ENCODE measurements at regions not wholly inside any gene's neighbourhood (a gene's known extent, or its start where the extent isn't known, plus 50 kb on each side); places are given as distances from the start of the nearest gene placed in this dataset.

DNA sequence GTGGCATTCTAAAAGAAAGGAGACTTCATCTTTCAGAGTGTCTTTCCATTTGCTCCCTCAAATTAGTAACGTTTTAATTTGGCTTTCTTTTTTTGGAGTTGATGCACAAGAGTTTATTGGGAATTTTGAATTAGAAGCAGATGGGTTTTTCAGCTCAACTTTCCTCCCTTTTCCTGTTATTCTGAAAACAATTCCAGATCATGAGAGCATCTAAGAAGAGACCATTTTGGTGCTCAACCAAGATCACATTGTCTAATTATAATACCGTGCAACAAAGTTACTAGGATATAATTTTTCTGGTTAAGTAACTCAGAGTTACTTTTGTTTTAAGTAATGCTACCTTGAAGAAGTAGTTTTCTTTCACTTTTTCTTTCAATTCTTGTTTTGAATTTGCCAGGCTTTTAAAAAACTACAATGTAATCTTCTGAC lies 396.6 kb upstream of the KLF6 start:
- FAIRE-seq (no peak), ATAC-seq (no peak)
- intact Hi-C loops (cut with micrococcal nuclease), result no loop called here

DNA sequence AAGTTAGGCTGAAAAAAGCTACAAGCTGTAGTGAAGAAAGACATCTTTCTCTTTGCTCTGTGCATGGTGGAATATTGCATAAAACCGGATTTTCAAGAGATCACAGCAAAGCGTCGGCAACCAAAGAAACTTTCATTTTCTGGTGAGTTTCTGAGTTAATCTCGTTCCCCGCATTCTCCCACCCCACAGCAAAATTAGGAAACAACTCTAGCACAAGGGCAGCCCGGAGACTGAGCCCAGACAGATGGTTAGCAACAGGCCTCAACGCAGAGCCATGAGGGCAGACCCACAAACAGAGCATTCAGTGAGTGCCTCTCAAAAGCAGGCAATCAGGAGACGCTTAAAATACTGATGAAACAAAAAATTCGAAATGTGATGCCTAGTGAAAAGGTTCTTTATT lies 396.1 kb upstream of the KLF6 start:
- intact Hi-C loops (cut with micrococcal nuclease), result no loop called here
- H3K9ac ChIP-seq (ENCODE audit: insufficient read depth in 1 of 2, low read depth in 2 of 2, low read length in 2 of 2), result no peak overlapping the region
- no peak overlapping the region for H3K4me2 ChIP-seq (ENCODE audit: insufficient read depth, low read length)
- ATAC-seq (no peak), DNase-seq (ENCODE audit: extremely low read depth in 1 of 4, low spot score in 3 of 4) (no peak), FAIRE-seq (no peak)
- H3K36me3 ChIP-seq (ENCODE audit: control insufficient read depth, insufficient read depth, low read length), result no peaks in the 10 kb centered on the region
- peaks cover 5 to 15% of the 10 kb centered on the region in 2 experiments; a peak in 4 of 5 replicates for H3K27me3 ChIP-seq (ENCODE audit: control insufficient read depth in 2 of 2, insufficient read depth in 2 of 2, low read length in 2 of 2)
- BruUV-seq (replicated peaks), result no TSS peak
- H3K4me1 ChIP-seq (replicated peaks in 1 of 2; ENCODE audit: control insufficient read depth in 2 of 2, insufficient read depth in 2 of 2, low read length in 2 of 2), result no peaks in the 10 kb centered on the region
- no peak overlapping the region for H3K27ac ChIP-seq (ENCODE audit: extremely low read depth, low read depth, low read length)
- H3K9me3 ChIP-seq (replicated peaks; ENCODE audit: control insufficient read depth, insufficient read depth, low read depth, low read length), result no peaks in the 10 kb centered on the region
- no peak overlapping the region for H2AFZ ChIP-seq (ENCODE audit: low read depth, low read length)
- H3K79me2 ChIP-seq (ENCODE audit: control insufficient read depth, insufficient read depth, low read length), result no peaks in the 10 kb centered on the region
- POLR2A ChIA-PET, result no interaction called here
- in situ Hi-C loops (cut with MboI), result no loop called here
- H4K20me1 ChIP-seq (replicated peaks; ENCODE audit: control insufficient read depth, insufficient read depth, low read length), result no peaks in the 10 kb centered on the region
- 3% methylated on average over 9 of the region's 9 CpGs for WGBS (ENCODE audit: insufficient coverage, low coverage, missing lambda C conversion rate)
- no peaks in the 10 kb centered on the region for H3K9me1 ChIP-seq (ENCODE audit: control insufficient read depth, insufficient read depth, low read length)
- CTCF ChIA-PET (ENCODE audit: low intra/inter-chr PET ratio), result no interaction called here
- no peak overlapping the region for H3K4me3 ChIP-seq
- TF ChIP-seq ZNF436 (CRISPR knock-in tag; IDR thresholded peaks at IDR 0.05), result no peak
- no peak for TF ChIP-seq U2AF1 (optimal IDR thresholded peaks at IDR 0.05; ENCODE audit: low read depth, low read length)
- TF ChIP-seq DIDO1 (tag; IDR thresholded peaks at IDR 0.05; ENCODE audit: low read depth), result no peak
- no peak for TF ChIP-seq ZNF644 (tag; IDR thresholded peaks at IDR 0.05; ENCODE audit: low read depth)
- TF ChIP-seq POLR3G (IDR thresholded peaks at IDR 0.05; ENCODE audit: extremely low read depth, insufficient read length, insufficient replicate concordance), result no peak
- no peak for TF ChIP-seq ZNF24 (IDR thresholded peaks at IDR 0.05)
- TF ChIP-seq RBM17 (IDR thresholded peaks at IDR 0.05; ENCODE audit: borderline replicate concordance, low read depth, low read length), result no peak
- TF ChIP-seq SMAD3 (CRISPR knock-in tag; conservative IDR thresholded peaks at IDR 0.05), result no peak
- TF ChIP-seq, protein P1, sequence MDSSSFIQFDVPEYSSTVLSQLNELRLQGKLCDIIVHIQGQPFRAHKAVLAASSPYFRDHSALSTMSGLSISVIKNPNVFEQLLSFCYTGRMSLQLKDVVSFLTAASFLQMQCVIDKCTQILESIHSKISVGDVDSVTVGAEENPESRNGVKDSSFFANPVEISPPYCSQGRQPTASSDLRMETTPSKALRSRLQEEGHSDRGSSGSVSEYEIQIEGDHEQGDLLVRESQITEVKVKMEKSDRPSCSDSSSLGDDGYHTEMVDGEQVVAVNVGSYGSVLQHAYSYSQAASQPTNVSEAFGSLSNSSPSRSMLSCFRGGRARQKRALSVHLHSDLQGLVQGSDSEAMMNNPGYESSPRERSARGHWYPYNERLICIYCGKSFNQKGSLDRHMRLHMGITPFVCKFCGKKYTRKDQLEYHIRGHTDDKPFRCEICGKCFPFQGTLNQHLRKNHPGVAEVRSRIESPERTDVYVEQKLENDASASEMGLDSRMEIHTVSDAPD (CRISPR knock-in tag; IDR thresholded peaks at IDR 0.05), result no peak
- TF ChIP-seq KHSRP (IDR thresholded peaks at IDR 0.05), result no peak
- no peak for TF ChIP-seq ZNF143 (CRISPR knock-in tag; IDR thresholded peaks at IDR 0.05)
- TF ChIP-seq, protein P2, sequence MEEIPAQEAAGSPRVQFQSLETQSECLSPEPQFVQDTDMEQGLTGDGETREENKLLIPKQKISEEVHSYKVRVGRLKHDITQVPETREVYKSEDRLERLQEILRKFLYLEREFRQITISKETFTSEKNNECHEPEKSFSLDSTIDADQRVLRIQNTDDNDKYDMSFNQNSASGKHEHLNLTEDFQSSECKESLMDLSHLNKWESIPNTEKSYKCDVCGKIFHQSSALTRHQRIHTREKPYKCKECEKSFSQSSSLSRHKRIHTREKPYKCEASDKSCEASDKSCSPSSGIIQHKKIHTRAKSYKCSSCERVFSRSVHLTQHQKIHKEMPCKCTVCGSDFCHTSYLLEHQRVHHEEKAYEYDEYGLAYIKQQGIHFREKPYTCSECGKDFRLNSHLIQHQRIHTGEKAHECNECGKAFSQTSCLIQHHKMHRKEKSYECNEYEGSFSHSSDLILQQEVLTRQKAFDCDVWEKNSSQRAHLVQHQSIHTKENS (CRISPR knock-in tag; IDR thresholded peaks at IDR 0.05), result no peak
- TF ChIP-seq ZNF121 (CRISPR knock-in tag; conservative IDR thresholded peaks at IDR 0.05), result no peak
- TF ChIP-seq, protein P3, sequence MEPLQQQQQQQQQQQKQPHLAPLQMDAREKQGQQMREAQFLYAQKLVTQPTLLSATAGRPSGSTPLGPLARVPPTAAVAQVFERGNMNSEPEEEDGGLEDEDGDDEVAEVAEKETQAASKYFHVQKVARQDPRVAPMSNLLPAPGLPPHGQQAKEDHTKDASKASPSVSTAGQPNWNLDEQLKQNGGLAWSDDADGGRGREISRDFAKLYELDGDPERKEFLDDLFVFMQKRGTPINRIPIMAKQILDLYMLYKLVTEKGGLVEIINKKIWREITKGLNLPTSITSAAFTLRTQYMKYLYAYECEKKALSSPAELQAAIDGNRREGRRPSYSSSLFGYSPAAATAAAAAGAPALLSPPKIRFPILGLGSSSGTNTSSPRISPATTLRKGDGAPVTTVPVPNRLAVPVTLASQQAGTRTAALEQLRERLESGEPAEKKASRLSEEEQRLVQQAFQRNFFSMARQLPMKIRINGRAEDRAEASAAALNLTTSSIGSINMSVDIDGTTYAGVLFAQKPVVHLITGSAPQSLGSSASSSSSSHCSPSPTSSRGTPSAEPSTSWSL (CRISPR knock-in tag; IDR thresholded peaks at IDR 0.05; ENCODE audit: borderline replicate concordance), result no peak

More for the DNA sequence above, 396.6 kb upstream of the KLF6 start:
- Histone ChIP-seq H3K4me3 (no peak overlapping the region), H3K36me3 (ENCODE audit: control insufficient read depth, insufficient read depth, low read length) (no peaks in the 10 kb centered on the region), H3K79me2 (ENCODE audit: control insufficient read depth, insufficient read depth, low read length) (no peaks in the 10 kb centered on the region), H3K9me1 (ENCODE audit: control insufficient read depth, insufficient read depth, low read length) (no peaks in the 10 kb centered on the region), H3K27ac (ENCODE audit: extremely low read depth, low read depth, low read length) (no peak overlapping the region), H3K27me3 (ENCODE audit: control insufficient read depth in 2 of 2, insufficient read depth in 2 of 2, low read length in 2 of 2) (peaks cover 7 to 14% of the 10 kb centered on the region in 2 experiments; a peak in 4 of 5 replicates), H3K4me1 (replicated peaks in 1 of 2; ENCODE audit: control insufficient read depth in 2 of 2, insufficient read depth in 2 of 2, low read length in 2 of 2) (no peaks in the 10 kb centered on the region), H2AFZ (ENCODE audit: low read depth, low read length) (no peak overlapping the region), H3K4me2 (ENCODE audit: insufficient read depth, low read length) (no peak overlapping the region), H3K9ac (ENCODE audit: insufficient read depth in 1 of 2, low read depth in 2 of 2, low read length in 2 of 2) (no peak overlapping the region), H4K20me1 (replicated peaks; ENCODE audit: control insufficient read depth, insufficient read depth, low read length) (no peaks in the 10 kb centered on the region), H3K9me3 (replicated peaks; ENCODE audit: control insufficient read depth, insufficient read depth, low read depth, low read length) (no peaks in the 10 kb centered on the region)
- TF ChIP-seq POLR2G (IDR thresholded peaks at IDR 0.05; ENCODE audit: low read depth, low read length), result no peak
- BruUV-seq (replicated peaks), result no TSS peak
- DNase-seq (ENCODE audit: extremely low read depth in 1 of 4, low spot score in 3 of 4), result no peak
- ChIA-PET CTCF (ENCODE audit: low intra/inter-chr PET ratio) (no interaction called here), POLR2A (no interaction called here)
- in situ Hi-C loops (cut with MboI), result no loop called here
- 0% methylated on average over 2 of the region's 2 CpGs for WGBS (ENCODE audit: insufficient coverage, low coverage, missing lambda C conversion rate)

All from K562 (cell line).